ENCODE measurements at regions not wholly inside any gene's neighbourhood (a gene's known extent, or its start where the extent isn't known, plus 50 kb on each side); places are given as distances from the start of the nearest gene placed in this dataset.

- H3K27ac ChIP-seq = no peak overlapping the region
- no peaks in the 10 kb centered on the region for H3K36me3 ChIP-seq
- no peaks in the 10 kb centered on the region for H3K4me1 ChIP-seq (replicated peaks)
- H3K9me3 ChIP-seq (replicated peaks) = no peaks in the 10 kb centered on the region
- DNase-seq (ENCODE audit: low read depth in 1 of 2, low spot score in 2 of 2) = peak in 1 of 2 experiments; percentile 32
- H3K27me3 ChIP-seq (replicated peaks) = peaks cover 12% of the 10 kb centered on the region
- H3K4me3 ChIP-seq = no peak overlapping the region
These were observed 126.0 kb upstream of the SDK2 start for GRCh38 chr17:73770115-73770848.

GRCh38 chr17:73770849-73771229 lies 126.6 kb upstream of the SDK2 start:
- DNase-seq (ENCODE audit: low read depth in 1 of 2, low spot score in 2 of 2) = no peak
- no peak overlapping the region for H3K27ac ChIP-seq
- H3K4me1 ChIP-seq (replicated peaks) = no peaks in the 10 kb centered on the region
- H3K27me3 ChIP-seq (replicated peaks) = peaks cover 15% of the 10 kb centered on the region
- H3K36me3 ChIP-seq = no peaks in the 10 kb centered on the region
- H3K9me3 ChIP-seq (replicated peaks) = no peaks in the 10 kb centered on the region
- H3K4me3 ChIP-seq = no peak overlapping the region

- Histone ChIP-seq H3K27ac (no peak overlapping the region), H3K4me1 (replicated peaks) (no peaks in the 10 kb centered on the region), H3K36me3 (no peaks in the 10 kb centered on the region), H3K9me3 (replicated peaks) (no peaks in the 10 kb centered on the region), H3K4me3 (no peak overlapping the region), H3K27me3 (replicated peaks) (peaks cover 24% of the 10 kb centered on the region)
- DNase-seq (ENCODE audit: low read depth in 1 of 2, low spot score in 2 of 2) = no peak
These were observed 128.0 kb upstream of the SDK2 start for GRCh38 chr17:73772107-73772705.

GRCh38 chr17:73773702-73774101 lies 129.5 kb upstream of the SDK2 start:
- Histone ChIP-seq H3K4me1 (replicated peaks) (no peaks in the 10 kb centered on the region), H3K27ac (no peak overlapping the region), H3K36me3 (no peaks in the 10 kb centered on the region), H3K27me3 (replicated peaks) (peaks cover 34% of the 10 kb centered on the region), H3K9me3 (replicated peaks) (no peaks in the 10 kb centered on the region), H3K4me3 (no peak overlapping the region)
- DNase-seq (ENCODE audit: low read depth in 1 of 2, low spot score in 2 of 2) = no peak

GRCh38 chr17:73774852-73775251 lies 130.6 kb upstream of the SDK2 start:
- Histone ChIP-seq H3K4me3 (no peak overlapping the region), H3K4me1 (replicated peaks) (no peaks in the 10 kb centered on the region), H3K27me3 (replicated peaks) (peaks cover 34% of the 10 kb centered on the region), H3K27ac (no peak overlapping the region), H3K9me3 (replicated peaks) (no peaks in the 10 kb centered on the region), H3K36me3 (no peaks in the 10 kb centered on the region)
- DNase-seq (ENCODE audit: low read depth in 1 of 2, low spot score in 2 of 2) = no peak

- Histone ChIP-seq H3K9me3 (replicated peaks) (no peaks in the 10 kb centered on the region), H3K27ac (no peak overlapping the region), H3K36me3 (no peaks in the 10 kb centered on the region), H3K27me3 (replicated peaks) (peaks cover 39% of the 10 kb centered on the region), H3K4me1 (replicated peaks) (no peaks in the 10 kb centered on the region), H3K4me3 (no peak overlapping the region)
- no peak for DNase-seq (ENCODE audit: low read depth in 1 of 2, low spot score in 2 of 2)
These were observed 132.3 kb upstream of the SDK2 start for GRCh38 chr17:73776351-73777130.

- Histone ChIP-seq H3K27me3 (replicated peaks) (peaks cover 39% of the 10 kb centered on the region), H3K27ac (no peak overlapping the region), H3K4me1 (replicated peaks) (no peaks in the 10 kb centered on the region), H3K4me3 (no peak overlapping the region), H3K36me3 (no peaks in the 10 kb centered on the region), H3K9me3 (replicated peaks) (no peaks in the 10 kb centered on the region)
- DNase-seq (ENCODE audit: low read depth in 1 of 2, low spot score in 2 of 2) = no peak
These were observed 132.8 kb upstream of the SDK2 start for GRCh38 chr17:73777131-73777449.

- H3K27ac ChIP-seq = no peak overlapping the region
- peaks cover 47% of the 10 kb centered on the region for H3K27me3 ChIP-seq (replicated peaks)
- no peak overlapping the region for H3K4me3 ChIP-seq
- H3K4me1 ChIP-seq (replicated peaks) = no peaks in the 10 kb centered on the region
- H3K36me3 ChIP-seq = no peaks in the 10 kb centered on the region
- H3K9me3 ChIP-seq (replicated peaks) = no peaks in the 10 kb centered on the region
- no peak for DNase-seq (ENCODE audit: low read depth in 1 of 2, low spot score in 2 of 2)
These were observed 138.0 kb upstream of the SDK2 start for GRCh38 chr17:73782231-73782630.

GRCh38 chr17:73782641-73783381 lies 138.6 kb upstream of the SDK2 start:
- no peak for DNase-seq (ENCODE audit: low read depth in 1 of 2, low spot score in 2 of 2)
- Histone ChIP-seq H3K9me3 (replicated peaks) (no peaks in the 10 kb centered on the region), H3K36me3 (no peaks in the 10 kb centered on the region), H3K4me3 (no peak overlapping the region), H3K27me3 (replicated peaks) (peaks cover 45% of the 10 kb centered on the region), H3K27ac (no peak overlapping the region), H3K4me1 (replicated peaks) (no peaks in the 10 kb centered on the region)

GRCh38 chr17:73783382-73783766 lies 139.1 kb upstream of the SDK2 start:
- Histone ChIP-seq H3K9me3 (replicated peaks) (no peaks in the 10 kb centered on the region), H3K4me1 (replicated peaks) (no peaks in the 10 kb centered on the region), H3K4me3 (no peak overlapping the region), H3K27ac (no peak overlapping the region), H3K36me3 (no peaks in the 10 kb centered on the region), H3K27me3 (replicated peaks) (peaks cover 42% of the 10 kb centered on the region)
- no peak for DNase-seq (ENCODE audit: low read depth in 1 of 2, low spot score in 2 of 2)

GRCh38 chr17:73783945-73784603 lies 139.8 kb upstream of the SDK2 start:
- H3K4me3 ChIP-seq = no peak overlapping the region
- no peaks in the 10 kb centered on the region for H3K36me3 ChIP-seq
- DNase-seq (ENCODE audit: low read depth in 1 of 2, low spot score in 2 of 2) = no peak
- no peak overlapping the region for H3K27ac ChIP-seq
- no peaks in the 10 kb centered on the region for H3K4me1 ChIP-seq (replicated peaks)
- peaks cover 44% of the 10 kb centered on the region for H3K27me3 ChIP-seq (replicated peaks)
- no peaks in the 10 kb centered on the region for H3K9me3 ChIP-seq (replicated peaks)

GRCh38 chr17:73785496-73785895 lies 141.3 kb upstream of the SDK2 start:
- H3K4me3 ChIP-seq = no peak overlapping the region
- no peaks in the 10 kb centered on the region for H3K4me1 ChIP-seq (replicated peaks)
- no peaks in the 10 kb centered on the region for H3K36me3 ChIP-seq
- H3K27me3 ChIP-seq (replicated peaks) = peaks cover 49% of the 10 kb centered on the region
- H3K27ac ChIP-seq = no peak overlapping the region
- no peak for DNase-seq (ENCODE audit: low read depth in 1 of 2, low spot score in 2 of 2)
- H3K9me3 ChIP-seq (replicated peaks) = no peaks in the 10 kb centered on the region

GRCh38 chr17:73785958-73786743 lies 141.9 kb upstream of the SDK2 start:
- no peak overlapping the region for H3K4me3 ChIP-seq
- H3K36me3 ChIP-seq = no peaks in the 10 kb centered on the region
- no peak for DNase-seq (ENCODE audit: low read depth in 1 of 2, low spot score in 2 of 2)
- no peaks in the 10 kb centered on the region for H3K9me3 ChIP-seq (replicated peaks)
- peaks cover 46% of the 10 kb centered on the region for H3K27me3 ChIP-seq (replicated peaks)
- H3K4me1 ChIP-seq (replicated peaks) = no peaks in the 10 kb centered on the region
- H3K27ac ChIP-seq = no peak overlapping the region
